ENCODE measurements at regions not wholly inside any gene's neighbourhood (a gene's known extent, or its start where the extent isn't known, plus 50 kb on each side); places are given as distances from the start of the nearest gene placed in this dataset.
A peak's percentile ranks its signal among the peaks of the same experiment; 100 is the strongest.

- DNase-seq (ENCODE audit: low read depth) = no peak
These were observed 129.9 kb upstream of the TAC1 start for GRCh38 chr7:97601931-97602457.

DNA sequence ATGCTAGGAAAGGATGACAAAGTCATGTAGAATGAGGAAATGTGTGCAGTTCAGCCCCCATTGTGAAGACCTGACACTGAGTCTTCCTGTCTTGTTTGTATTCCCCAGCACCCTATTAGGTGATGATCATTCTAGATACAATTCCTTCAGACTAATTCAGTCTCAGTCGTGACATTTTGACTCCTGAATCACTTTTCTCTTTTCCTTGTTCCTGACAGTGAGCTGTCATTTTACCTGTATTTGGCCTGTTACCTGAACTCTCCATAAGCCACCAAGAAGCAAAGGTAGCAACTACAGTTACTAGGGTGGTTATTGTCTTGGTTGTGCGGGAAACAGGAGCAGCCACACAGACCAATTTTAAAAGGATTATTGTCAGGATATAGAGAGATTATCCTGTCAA, 111.4 kb upstream of the TAC1 start:
- no peak for DNase-seq (ENCODE audit: low read depth)

DNA sequence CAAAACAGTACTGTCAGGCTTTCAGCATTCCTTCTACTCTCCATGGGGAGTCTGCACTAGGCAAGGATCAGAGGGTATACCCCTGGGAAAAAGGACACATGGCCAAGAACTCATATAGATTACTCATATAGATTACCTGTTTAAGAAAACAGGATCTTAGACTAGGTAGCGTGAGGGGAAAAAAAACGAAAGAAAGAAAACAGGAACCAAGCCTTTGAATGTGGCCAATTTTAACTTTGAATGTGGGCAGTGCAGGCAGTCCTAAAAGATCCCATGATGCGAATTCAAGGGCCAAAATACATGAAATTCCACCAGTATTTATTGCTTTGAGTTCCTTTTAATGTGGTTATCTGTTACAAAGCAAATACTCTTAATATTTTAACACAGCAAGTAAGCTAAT, 108.6 kb upstream of the TAC1 start:
- no peak for DNase-seq (ENCODE audit: low read depth)

DNA sequence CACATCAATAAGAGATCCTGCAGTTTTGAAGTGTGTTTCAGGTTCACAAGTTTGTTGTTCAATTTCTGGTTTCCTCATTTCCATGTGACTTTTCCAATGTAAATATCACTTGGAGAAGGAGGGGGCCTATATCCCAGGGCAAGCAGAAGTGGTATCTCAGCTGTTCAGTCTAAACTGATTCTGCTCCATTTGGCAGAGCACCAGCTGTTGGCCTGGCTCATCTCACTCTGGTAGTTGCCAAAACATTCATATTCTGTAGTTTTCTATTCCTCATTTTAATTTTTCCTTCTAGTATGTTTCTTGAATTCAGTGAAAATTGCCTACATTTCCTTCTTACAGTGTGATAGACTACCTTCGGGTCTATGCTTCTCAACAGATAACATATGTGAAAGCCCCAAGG, 101.8 kb upstream of the TAC1 start:
- DNase-seq (ENCODE audit: low read depth) = no peak

GRCh38 chr7:97635622-97636021, 96.3 kb upstream of the TAC1 start:
- no peak for DNase-seq (ENCODE audit: low read depth)

DNA sequence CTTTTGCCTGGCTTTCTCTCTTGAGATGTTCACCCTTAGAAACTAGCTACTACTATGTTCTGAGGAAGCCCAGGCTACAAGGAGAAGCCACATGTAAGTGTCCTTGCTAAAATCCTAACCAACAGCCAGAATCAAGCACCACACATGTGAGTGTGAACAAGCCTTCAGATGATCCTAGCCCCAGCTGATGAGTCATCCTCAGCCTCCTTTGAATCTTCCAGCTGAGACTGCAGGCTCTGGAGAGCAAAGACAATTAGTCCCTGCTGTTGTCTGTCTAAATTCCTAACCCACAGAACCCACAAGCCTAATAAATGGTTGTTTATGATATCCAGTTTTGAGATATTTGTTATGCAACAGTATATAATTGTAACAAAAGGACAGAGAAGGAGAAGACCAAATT, 92.8 kb upstream of the TAC1 start:
- peak; percentile 14 for DNase-seq (ENCODE audit: low read depth)

DNA sequence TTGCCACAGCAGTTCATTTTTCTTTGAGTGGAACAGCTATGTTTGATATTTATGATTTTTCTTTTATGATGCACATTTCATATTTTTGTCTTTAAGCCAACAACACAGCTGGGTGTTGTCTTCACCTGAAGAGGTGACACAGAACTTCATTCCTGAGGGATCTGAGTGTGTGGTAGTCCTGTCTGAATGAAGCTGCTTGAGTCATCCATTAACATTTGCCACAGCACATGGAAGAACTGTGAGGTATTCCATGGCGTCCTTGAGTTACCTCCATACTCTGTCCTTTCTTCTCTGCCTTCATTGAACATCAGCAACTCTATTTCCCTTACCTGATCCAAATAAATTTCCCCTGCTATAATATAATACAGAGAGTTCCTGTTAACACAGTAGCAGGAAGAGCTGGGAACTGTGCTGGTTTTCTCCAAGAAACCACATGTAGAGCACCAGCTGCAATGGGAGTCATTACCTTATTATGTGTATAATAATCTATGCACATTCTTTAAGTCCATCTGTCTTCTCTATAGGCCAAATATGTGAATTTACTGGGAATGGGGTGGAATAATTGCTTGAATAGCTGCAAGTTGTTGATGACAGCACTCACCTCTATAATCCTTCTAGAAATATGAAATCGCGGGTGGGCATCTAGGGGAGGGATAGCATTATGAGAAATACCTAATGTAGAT, 72.4 kb upstream of the TAC1 start:
- no peak for DNase-seq (ENCODE audit: low read depth)

DNA sequence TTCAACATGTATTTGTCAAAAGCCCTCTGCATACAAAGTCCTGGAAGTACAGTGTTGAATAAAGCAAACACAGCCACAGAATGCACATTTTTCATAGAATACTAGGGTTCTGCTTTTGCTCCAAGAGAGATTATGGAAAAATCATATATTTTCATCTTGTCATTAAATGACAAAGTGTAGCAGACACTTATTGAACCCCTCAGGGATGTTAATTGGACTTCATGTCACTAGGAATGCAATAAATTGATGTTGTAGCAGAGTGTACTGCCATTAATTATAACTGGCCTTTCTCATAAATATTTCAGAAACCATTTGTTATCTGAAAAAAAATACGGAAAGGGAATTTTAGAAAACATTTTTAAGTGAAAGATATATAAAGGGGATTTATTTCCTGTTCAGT, 64.5 kb upstream of the TAC1 start:
- no peak for DNase-seq (ENCODE audit: low read depth)

DNA sequence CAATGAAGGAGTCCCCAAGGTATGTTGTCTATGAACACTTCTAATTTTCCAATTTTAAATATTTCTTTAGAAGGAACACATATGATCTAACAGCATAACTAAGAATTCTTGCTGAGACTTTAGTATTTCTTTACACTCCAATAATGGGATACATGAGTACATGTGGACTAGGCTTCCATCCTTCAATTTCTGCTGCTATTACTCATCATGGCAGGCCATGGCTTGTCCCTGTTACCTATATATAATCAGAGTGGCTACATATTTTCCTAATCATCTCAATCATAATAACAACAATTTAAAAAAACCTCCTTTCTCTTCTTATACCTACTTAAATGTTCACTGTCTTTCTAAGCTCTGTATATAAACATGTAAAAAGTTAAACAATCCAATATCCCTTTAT, 60.3 kb upstream of the TAC1 start:
- no peak for DNase-seq (ENCODE audit: low read depth)

DNA sequence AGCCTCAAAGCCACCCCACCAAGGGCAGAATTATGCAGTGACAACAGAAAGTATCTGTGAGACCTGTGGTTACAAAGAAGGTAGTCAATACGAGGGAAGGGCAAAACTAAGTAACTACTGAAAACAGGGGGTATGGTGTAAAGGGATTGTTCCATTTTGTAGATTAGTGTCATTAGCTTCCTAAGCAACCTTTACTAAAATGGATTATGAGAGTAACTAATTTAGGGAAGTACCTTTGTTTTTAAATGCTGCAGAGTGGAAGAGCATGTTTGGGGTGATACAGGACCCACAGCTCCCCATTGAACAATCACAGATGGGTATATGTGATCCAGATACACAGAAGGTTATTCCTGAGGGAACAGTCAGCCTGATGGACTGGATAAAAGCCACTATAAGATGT, 51.3 kb upstream of the TAC1 start:
- DNase-seq (ENCODE audit: low read depth) = no peak
